CD1c-positive myeloid dendritic cell (primary cell): ENCODE measurements at regions not wholly inside any gene's neighbourhood (a gene's known extent, or its start where the extent isn't known, plus 50 kb on each side); places are given as distances from the start of the nearest gene placed in this dataset.
A peak's percentile ranks its signal among the peaks of the same experiment; 100 is the strongest.

Source experiments
- DNase-seq: peaks from one replicate; pipeline ENCODE4 v3.0.0-alpha.2; 2016; ENCODE audit errors: extremely low spot score

GRCh38 chr14:101066826-101067510 lies 163.4 kb upstream of the RTL1 start:
- no peak for DNase-seq

GRCh38 chr14:101068313-101069227 lies 165.0 kb upstream of the RTL1 start:
- no peak for DNase-seq

- no peak for DNase-seq
Measured at GRCh38 chr14:101069228-101069549, 165.7 kb upstream of the RTL1 start.

- no peak for DNase-seq
Measured at GRCh38 chr14:101069666-101070362, 166.3 kb upstream of the RTL1 start.

GRCh38 chr14:101070540-101071492 lies 167.3 kb upstream of the RTL1 start:
- DNase-seq = no peak

- no peak for DNase-seq
Measured at GRCh38 chr14:101071493-101071906, 168.0 kb upstream of the RTL1 start.

- no peak for DNase-seq
Measured at GRCh38 chr14:101072070-101072469, 168.5 kb upstream of the RTL1 start.

GRCh38 chr14:101072531-101072930 lies 169.0 kb upstream of the RTL1 start:
- no peak for DNase-seq

GRCh38 chr14:101072945-101073597 lies 169.5 kb upstream of the RTL1 start:
- peak; percentile 18 for DNase-seq

GRCh38 chr14:101073598-101073965 lies 170.1 kb upstream of the RTL1 start:
- DNase-seq = no peak

- DNase-seq = no peak
Measured at GRCh38 chr14:101074196-101075024, 170.9 kb upstream of the RTL1 start.

- no peak for DNase-seq
Measured at GRCh38 chr14:101075025-101075800, 171.7 kb upstream of the RTL1 start.

- DNase-seq = no peak
Measured at GRCh38 chr14:101075801-101076413, 172.4 kb upstream of the RTL1 start.

- DNase-seq = no peak
Measured at GRCh38 chr14:101076451-101077198, 173.1 kb upstream of the RTL1 start.

- no peak for DNase-seq
Measured at GRCh38 chr14:101077481-101078074, 174.1 kb upstream of the RTL1 start.

GRCh38 chr14:101078170-101078891 lies 174.8 kb upstream of the RTL1 start:
- DNase-seq = no peak

- DNase-seq = no peak
Measured at GRCh38 chr14:101078892-101079221, 175.3 kb upstream of the RTL1 start.
